ENCODE measurements at regions not wholly inside any gene's neighbourhood (a gene's known extent, or its start where the extent isn't known, plus 50 kb on each side); places are given as distances from the start of the nearest gene placed in this dataset.
"Not testable (repeated sequence)": the region's sequence is repeated elsewhere in the genome, so short reads cannot be mapped to it uniquely, and the experiment has no call there.

DNA sequence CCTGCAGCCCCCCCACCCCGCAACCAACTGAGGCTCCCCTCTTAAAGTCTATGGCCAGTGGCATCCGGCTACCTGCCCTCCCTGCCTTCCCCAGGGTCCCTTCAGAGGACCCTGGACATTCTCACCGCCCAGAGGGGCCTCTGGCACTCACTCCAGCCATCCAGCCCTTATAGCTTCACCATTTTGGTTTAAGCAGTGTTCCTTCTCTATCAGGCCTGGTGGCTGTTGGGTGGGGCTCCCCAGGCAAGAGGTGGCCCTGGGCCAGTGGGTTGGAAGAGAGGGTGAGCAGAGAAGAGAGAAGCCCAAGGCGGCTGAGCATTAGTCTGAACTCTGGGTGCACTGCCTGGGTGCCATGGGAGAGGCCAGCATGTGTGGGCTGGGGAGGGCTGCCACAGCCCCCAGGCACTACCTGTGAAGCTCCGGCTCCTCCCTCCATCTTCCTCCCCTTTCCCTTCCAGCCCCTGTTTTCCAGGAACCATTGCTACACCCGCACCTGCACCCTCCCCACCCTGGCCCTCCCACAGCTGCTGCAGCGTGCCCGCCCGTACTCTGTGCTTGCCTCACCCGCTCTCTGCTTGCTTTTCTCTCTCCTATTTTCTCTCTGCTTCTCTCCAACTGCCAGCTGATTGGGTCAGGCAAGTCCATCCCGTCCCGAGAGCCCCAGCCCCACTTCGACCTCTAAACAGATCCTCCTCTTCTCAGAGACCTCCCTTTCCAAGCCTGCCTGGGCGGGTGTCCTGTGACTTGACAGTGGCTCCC lies 168.2 kb downstream of the TBC1D2B start:
- DNase-seq (ENCODE audit: low spot score): no peak

DNA sequence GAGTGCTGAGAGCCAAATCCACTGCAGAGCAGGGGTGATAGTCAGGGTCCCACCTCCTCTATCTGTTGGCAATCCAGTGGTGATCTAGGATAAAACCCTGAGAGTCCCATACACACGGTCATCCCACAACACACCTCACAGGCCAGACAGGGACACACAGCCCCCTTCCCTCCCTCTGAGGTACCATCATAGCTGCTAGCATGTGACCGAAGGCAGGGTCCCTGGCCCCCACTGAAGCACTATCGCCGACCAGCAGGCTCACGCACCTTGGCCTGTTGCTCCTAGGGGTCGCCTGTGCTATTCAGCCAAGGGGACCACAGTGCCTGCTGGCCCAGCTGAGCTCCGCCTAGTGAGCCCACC lies 168.8 kb downstream of the TBC1D2B start:
- DNase-seq (ENCODE audit: low spot score): not testable (repeated sequence)

DNA sequence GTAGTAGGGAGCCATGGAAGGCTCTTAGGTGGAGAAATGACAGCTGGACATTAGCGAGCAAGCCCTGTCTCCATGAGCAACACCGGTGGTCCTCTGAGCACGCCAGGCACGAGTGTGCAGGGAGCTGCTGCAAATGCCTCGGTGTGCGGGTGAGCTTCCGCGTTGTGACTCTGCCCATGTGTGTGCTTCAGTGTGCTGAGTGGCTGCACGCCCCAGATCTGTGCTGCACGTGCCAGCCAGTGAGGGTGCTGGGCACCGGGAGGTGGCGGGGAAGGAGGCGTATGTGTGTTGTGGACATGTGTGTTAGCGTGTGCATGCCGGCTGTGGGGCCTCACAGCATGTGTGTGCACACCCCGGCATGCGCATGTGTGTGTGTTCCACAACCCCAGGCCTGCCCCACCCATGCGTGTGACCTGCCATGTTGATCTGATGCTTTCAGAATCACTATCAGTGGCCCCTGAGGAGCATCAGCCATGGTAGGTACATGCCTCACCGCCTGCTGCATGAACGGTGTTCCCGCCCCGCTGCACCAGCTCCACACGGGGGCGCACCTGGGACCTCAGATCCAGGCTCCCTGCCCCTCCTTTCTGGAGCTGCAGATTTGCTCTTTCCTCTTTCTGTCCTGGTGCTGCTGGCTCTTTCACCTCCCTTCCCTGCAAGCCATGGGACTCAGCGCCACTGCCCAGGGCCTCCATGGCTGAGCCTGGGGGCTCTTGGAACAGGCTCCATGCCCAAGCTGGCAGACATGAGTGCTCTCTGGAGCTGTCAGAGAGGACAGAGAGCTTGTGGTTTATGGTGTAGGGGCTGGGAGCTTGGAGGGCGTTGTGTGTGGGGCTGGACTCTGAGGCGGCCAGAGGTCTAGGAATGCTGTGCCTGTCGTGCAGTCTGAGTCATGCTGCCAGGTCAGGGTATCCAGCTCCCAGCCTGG lies 169.4 kb downstream of the TBC1D2B start:
- peak; percentile 87 for DNase-seq (ENCODE audit: low spot score)

DNA sequence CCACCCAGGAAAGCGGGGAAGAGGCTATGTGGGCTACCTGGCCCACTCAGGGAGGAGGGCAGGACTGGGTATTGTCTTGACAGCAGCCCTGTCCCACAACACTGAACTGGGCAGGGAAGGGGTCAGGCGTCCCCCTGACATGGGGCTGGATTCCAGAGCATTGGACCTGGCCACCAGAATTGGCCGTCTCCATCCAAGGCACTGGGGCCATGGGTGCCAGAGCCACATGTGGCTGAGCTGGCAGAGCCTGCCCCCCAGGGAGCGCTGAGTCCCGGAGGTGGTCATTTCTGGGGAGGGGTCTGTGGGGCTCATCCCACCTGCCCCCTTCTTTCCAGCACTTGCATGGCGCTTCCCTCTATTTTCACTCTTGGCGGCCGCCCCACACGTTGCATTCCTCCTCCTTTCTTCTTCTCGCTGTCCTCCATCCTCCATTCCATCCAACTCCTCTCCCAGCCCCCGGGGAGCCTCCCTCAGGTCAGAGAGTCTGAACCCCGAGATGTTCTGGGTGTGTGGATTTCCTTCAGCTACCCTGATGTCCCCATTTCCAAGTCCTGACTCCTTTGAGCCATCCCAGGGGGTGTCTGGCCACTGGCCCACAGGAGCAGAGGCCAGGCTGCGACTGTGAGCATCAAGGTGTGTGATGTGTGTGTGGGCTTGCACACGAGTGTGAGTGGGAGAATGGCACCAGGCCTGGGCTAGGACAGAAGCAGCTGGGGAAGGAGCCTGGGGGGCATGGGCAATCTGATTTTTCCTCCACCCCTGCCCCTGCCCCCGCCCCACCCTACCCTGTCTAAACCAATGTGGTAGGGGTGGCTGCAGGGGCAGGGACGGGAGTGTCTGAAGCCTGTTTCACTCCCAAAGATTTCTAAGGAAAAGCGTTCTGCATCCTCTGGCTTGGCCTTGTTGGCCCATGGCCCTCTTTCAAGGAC lies 171.2 kb downstream of the TBC1D2B start:
- DNase-seq (ENCODE audit: low spot score): not testable (repeated sequence)

DNA sequence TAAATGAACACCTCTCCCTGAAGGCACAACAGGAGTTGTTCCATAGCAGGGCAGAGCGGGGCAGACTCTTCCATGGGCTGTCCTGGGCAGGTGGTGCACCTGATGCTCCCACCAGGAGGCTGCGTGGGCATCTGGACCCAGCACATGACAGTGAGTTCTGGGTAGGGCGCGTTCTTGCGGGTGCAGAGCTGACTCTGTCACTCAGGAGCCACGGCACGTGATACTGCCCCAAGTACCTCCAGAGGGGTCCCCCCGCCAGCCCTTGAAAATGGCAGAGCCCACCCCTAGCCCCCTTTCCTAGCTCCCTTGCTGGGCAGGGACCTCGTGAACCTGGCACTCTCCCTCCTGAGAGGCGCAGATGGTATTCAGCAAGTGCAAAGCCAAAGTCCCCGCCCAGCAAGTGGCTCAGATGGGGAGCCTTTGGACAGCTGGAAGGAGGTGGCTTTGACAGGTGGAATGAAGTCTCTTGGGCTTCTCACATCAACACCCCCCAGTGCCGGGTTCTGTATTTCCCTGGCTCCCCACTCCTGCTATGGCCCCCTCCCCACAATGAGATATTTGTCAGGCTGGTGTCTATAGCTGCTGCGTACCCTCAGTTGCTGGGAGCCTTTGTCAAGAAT lies 172.1 kb downstream of the TBC1D2B start:
- DNase-seq (ENCODE audit: low spot score): no peak

DNA sequence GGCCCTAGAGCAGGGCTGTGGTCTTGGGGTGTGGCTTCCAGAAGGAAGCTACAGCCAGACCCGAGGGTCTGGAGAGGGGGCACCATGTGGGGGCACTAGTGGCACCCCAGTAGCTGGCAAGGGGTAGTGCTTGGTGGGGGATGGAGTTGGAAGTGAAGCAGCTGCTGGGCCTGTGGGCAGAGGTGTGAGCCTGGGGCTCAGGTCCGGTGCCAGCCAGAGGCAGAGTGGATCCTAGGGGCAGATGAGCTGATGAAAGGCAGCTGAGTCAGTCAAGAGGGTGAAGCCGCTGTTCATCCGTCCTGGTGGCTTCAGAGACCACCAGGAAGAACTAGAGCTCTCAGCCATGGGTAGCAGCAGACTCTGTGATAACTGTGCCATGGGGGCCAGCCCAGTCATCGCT lies 172.6 kb downstream of the TBC1D2B start:
- no peak for DNase-seq (ENCODE audit: low spot score)

DNA sequence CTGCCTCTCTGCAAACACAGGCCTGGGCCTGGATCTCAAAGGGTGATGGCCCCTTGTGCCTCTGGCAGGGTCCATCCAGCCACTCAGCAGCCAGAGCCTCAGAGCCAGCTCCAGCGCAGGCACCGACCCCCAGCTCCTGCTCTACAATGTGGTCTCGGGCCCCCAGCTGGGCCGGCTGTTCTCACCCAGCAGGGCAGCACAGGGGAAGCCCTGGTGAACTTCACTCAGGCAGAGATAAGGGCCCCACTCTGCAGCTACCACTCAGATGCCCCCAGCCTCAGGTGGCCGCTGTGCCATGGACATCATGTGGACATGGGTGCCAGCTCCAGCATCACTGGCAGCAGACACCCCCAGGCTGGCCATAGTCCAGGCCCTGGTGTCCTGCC lies 173.1 kb downstream of the TBC1D2B start:
- DNase-seq (ENCODE audit: low spot score): no peak

DNA sequence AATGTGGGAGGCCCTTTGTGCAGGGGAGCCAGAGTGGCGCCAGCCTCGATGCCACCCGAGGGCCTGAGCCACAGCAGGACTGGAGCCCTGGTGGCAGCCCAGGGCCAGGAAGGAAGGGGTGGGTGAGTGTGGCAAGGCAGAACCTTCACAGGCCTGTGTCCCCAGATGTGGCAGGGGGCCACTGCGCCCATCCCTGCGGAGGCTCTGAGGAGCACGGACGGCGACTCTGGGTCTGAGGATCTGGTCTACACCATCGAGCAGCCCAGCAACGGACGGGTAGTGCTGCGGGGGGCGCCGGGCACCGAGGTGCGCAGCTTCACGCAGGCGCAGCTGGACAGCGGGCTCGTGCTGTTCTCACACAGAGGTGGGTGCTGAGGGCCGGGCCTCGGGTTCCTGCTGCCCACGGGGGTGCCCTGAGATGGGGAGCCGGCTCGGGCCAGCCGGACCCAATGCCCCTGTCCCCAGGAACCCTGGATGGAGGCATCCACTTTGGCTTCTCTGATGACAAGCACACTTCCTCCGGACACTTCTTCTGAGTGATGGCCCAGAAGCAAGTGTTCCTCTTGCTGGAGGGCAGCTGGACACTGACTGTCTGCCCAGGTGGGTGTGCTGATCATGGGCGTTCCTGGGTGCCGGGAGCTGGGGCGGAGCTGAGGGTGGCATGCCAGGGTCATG lies 173.6 kb downstream of the TBC1D2B start:
- DNase-seq (ENCODE audit: low spot score): not testable (repeated sequence)

DNA sequence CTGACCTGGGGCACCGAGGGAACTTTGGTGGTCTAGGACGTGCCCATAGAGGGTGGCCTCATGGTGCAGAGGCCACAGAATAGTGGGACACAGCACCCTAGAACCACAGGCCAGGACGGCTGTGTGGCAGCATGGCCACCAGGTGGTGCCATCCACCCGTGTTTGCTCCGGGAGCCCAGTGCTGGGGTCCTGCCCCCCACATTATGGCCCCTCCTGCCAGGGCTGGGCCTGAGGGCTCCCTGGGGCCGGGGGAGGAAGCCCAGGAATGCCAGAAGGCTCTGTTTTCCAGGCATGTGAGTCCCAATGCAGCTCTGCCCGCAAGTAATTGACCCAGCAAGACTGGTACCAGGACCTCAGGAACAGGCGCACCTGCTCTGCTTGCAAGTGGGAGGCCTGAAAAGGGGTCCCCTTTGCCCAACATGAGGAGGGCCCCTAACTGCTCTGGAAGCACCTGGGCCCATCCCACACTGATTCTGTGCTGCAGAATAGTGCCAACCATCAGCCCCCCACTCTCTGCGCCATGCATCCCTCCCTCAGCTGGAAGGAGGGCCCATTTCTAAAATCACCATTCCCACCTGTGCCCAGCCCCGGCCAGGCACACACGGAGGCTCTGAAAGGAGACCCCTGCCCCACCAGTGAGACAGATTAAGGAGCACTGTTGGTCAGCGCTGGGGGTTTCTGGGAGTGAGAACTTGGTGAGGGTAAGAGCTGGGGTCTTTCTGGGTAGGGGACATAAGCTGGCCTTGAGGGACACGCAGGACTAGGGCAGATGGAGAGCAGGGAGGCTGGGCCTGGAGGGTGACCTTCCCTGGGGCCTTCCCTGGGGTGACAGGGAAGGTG lies 174.4 kb downstream of the TBC1D2B start:
- not testable (repeated sequence) for DNase-seq (ENCODE audit: low spot score)

DNA sequence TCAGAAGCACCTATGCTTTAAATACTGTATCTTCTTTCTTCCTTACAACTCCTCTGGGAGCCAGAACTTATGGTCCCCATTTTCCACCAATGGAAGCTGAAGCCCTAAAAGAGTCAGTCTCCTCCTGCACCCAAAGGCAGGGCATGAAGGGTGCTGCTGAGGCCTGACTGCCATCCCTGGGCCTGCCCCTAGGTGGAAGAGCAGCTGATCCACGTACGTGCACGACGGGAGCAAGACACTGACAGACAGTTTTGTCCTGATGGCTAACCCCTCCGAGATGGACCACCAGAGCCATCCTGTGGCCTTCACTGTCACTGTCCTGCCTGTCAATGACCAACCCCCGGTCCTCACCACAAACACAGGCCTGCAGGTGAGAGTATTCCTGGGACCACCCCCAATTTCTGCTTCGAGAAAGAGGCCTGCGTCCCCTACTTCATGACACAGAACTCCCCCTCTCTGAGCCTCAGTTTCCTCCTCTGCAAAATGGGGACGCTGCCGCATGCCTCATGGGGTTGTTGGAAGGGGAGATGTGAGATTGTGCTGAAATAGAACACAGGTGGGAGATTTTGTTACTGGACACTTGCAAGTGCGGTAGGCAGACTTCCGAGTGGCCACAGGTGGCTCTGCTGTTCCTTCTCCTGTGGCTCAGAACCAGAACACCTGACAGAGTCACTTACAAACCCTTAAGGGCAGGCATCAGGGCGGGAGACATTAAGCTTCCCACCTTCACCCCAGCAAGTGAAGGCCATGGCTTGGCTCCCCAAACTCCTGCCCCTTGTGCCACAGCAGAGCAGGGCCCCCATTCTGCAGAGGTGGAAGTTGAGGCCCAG lies 175.4 kb downstream of the TBC1D2B start:
- no peak for DNase-seq (ENCODE audit: low spot score)

DNA sequence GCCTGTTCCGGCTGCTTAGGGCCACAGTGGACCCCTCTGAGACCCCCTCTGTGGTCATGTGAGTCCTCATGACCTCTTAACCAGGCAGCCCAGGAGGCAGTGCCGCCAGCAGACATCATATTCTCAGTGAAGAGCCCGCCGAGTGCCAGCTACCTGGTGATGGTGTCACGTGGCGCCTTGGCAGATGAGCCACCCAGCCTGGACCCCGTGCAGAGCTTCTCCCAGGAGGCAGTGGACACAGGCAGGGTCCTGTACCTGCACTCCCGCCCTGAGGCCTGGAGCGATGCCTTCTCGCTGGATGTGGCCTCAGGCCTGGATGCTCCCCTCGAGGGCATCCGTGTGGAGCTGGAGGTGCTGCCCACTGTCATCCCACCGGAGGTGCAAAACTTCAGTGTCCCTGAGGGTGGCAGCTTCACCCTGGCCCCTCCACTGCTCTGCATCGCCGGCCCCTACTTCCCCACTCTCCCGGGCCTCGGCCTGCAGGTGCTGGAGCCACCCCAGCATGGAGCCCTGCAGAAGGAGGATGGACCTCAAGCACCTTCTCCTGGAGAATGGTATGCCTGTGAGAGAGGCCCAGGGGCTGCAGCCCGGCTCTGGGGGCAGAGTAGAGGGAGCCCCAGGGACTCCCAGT lies 176.1 kb downstream of the TBC1D2B start:
- no peak for DNase-seq (ENCODE audit: low spot score)

DNA sequence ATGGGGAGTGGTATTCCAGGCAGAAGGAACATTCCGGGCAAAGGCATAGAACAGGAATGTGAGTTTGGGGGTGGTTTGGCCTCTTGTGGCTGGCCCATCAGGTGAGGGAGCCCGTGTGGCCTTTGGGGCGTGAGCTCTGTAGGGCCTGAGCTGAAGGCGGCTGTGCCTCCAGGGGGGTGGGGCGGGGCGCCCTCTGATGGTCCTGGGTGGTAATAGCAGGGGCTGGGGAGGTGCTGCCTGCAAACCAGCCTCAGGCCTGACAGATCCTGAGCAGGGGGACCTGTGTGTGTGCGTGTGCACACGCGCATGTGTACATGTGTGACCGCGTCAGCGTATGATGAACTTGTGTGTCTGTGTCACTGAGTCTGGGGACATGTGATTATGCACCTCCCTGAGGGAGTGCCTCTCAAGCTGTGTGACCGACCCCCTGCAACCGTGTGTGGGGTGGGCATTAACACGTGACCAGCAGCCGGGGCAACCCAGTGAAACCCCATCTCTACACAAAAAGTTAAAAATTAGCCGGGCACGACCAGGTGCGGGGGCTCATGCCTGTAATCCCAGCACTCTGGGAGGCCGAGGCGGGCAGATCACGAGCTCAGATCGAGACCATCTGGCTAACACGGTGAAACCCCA lies 177.1 kb downstream of the TBC1D2B start:
- not testable (repeated sequence) for DNase-seq (ENCODE audit: low spot score)

DNA sequence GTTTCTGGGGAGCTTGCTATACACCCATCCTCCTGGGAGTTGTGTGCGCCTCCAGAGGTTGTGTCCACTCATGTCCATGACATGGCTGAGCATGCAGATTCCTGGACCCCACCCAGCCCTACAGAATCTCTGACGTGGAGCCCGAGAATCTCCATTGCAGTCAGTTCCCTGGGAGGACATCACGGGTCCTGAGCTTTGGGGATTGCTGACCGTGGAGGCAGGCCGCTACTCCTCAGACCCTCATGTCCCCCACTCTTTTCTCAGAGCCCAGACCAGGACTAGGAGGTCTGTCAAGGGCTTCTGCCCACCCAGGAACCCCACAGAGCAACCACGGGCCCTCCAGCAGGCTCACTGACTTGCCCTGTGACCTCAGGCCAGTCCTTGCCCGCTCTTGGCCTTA lies 177.7 kb downstream of the TBC1D2B start:
- DNase-seq (ENCODE audit: low spot score): not testable (repeated sequence)

DNA sequence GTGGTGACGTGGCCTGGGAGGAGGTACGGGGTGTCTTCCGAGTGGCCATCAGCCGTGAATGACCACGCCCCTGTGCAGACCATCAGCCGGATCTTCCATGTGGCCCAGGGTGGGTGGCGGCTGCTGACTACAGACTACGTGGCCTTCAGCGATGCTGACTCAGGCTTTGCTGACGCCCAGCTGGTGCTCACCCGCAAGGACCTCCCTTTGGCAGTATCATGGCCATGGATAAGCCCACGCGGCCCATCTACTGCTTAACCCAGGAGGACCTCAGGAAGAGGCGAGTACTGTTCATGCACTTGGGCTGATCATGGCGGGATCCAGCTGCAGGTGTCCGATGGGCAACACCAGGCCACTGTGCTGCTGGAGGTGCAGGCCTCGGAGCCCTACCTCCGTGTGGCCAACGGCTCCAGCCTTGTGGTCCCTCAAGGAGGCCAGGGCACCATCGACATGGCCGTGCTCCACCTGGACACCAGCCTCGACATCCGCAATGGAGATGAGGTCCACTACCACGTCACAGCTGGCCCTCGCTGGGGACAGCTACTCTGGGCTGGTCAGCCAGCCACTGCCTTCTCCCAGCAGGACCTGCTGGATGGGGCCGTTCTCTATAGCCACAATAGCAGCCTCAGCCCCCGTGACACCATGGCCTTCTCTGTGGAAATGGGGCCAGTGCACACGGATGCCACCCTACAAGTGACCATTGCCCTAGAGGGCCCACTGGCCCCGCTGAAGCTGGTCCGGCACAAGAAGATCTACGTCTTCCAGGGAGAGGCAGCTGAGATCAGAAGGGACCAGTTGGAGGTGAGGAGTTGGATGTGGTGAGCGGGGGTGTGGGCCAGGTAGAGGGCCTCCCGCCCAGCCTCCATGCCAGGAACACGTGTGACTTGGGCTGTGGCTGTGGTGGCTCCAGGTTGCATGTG lies 178.4 kb downstream of the TBC1D2B start:
- DNase-seq (ENCODE audit: low spot score): no peak

DNA sequence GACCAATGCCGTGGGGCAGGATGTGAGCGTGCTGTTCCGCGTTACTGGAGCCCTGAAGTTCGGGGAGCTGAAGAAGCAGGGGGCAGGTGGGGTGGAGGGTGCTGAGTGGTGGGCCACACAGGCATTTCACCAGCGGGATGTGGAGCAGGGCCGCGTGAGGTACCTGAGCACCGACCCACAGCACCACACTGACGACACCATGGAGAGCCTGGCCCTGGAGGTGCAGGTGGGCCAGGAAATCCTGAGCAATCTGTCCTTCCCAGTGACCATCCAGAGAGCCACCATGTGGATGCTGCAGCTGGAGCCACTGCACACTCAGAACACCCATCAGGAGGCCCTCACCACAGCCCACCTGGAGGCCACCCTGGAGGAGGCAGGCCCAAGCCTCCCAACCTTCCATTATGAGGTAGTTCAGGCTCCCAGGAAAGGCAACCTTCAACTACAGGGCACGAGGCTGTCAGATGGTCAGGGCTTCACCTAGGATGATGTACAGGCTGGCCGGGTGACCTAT lies 179.6 kb downstream of the TBC1D2B start:
- no peak for DNase-seq (ENCODE audit: low spot score)

DNA sequence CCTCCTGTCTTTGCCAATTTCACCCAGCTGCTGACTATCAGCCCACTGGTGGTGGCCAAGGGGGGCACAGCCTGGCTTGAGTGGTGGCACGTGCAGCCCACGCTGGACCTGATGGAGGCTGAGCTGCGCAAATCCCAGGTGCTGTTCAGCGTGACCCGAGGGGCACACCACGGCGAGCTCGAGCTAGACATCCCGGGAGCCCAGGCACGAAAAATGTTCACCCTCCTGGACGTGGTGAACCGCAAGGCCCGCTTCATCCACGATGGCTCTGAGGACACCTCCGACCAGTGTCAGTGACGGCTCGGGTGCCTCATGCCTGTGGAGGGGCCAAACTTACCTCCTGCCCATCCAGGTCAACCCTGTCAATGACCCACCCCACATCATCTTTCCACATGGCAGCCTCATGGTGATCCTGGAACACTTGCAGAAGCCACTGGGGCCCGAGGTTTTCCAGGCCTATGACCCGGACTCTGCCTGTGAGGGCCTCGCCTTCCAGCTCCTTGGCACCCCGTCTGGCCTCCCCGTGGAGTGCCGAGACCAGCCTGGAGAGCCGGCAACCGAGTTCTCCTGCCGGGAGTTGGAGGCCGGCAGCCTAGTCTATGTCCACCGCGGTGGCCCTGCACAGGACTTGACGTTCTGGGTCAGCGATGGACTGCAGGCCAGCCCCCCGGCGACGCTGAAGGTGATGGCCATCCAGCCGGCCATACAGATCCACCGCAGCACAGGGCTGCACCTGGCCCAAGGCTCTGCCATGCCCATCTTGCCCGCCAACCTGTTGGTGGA lies 180.2 kb downstream of the TBC1D2B start:
- DNase-seq (ENCODE audit: low spot score): not testable (repeated sequence)
